AG09309 (cell line): ENCODE measurements at regions not wholly inside any gene's neighbourhood (a gene's known extent, or its start where the extent isn't known, plus 50 kb on each side); places are given as distances from the start of the nearest gene placed in this dataset.
"Not testable (repeated sequence)": the region's sequence is repeated elsewhere in the genome, so short reads cannot be mapped to it uniquely, and the experiment has no call there.

Source experiments
- DNase-seq: peaks from one replicate; pipeline ENCODE4 v3.0.0-alpha.2; 2010; ENCODE audit warnings: low read depth
- H3K4me3 ChIP-seq: 2 replicates; pipeline ENCODE4 v1.5.1; 2011; ENCODE audit warnings: mild to moderate bottlenecking, low read depth, low read length, moderate library complexity; ENCODE audit not compliant: control insufficient read depth
- TF ChIP-seq, protein P1 (sequence below): IDR thresholded peaks from 2 replicates; pipeline ENCODE4 v1.5.1; 2011; ENCODE audit warnings: mild to moderate bottlenecking, low read depth, low read length, inconsistent platforms; ENCODE audit not compliant: insufficient read depth, control insufficient read depth; ENCODE audit errors: missing control alignments

DNA sequence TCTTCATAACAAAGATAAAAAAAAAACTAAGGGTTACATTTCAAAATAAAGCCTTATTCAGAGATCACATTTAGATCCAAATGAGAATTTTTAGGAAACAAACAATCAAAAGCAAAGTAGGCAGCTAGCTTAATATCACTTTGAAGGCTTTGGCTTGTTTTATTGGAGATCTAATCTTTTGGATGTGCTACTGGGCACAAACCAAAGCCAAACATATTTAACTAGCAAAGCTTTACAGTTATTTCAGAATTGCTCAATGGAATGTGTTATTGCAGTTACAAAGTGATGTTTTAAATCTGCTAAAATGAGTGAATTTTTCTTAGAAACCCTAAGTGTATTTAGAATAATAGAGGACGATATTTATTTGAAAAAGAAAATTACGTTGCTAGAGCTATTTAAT is 114.7 kb upstream of the KLHL1 start:
- no peak for DNase-seq
- H3K4me3 ChIP-seq = no peak overlapping the region
- TF ChIP-seq, protein P1, sequence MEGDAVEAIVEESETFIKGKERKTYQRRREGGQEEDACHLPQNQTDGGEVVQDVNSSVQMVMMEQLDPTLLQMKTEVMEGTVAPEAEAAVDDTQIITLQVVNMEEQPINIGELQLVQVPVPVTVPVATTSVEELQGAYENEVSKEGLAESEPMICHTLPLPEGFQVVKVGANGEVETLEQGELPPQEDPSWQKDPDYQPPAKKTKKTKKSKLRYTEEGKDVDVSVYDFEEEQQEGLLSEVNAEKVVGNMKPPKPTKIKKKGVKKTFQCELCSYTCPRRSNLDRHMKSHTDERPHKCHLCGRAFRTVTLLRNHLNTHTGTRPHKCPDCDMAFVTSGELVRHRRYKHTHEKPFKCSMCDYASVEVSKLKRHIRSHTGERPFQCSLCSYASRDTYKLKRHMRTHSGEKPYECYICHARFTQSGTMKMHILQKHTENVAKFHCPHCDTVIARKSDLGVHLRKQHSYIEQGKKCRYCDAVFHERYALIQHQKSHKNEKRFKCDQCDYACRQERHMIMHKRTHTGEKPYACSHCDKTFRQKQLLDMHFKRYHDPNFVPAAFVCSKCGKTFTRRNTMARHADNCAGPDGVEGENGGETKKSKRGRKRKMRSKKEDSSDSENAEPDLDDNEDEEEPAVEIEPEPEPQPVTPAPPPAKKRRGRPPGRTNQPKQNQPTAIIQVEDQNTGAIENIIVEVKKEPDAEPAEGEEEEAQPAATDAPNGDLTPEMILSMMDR = no peak

DNA sequence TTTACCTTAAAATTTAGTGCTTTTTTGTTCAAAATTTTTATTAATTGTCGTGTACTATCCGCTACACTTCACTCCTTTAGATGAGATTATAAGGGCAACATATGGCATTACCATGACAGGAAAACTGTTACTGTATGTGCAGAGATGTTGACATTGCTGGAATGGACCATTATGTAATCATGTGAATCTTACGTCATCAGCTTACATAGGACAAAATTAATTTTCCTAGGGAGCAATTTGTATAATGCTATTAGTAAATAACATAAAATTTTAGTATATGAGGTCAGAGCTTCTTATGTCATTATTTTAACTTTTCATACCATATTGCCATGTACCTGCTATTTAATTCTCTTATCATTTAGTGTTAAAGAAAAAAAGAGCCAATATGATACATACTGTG is 110.4 kb upstream of the KLHL1 start:
- H3K4me3 ChIP-seq = no peak overlapping the region
- TF ChIP-seq, protein P1 = no peak
- no peak for DNase-seq

DNA sequence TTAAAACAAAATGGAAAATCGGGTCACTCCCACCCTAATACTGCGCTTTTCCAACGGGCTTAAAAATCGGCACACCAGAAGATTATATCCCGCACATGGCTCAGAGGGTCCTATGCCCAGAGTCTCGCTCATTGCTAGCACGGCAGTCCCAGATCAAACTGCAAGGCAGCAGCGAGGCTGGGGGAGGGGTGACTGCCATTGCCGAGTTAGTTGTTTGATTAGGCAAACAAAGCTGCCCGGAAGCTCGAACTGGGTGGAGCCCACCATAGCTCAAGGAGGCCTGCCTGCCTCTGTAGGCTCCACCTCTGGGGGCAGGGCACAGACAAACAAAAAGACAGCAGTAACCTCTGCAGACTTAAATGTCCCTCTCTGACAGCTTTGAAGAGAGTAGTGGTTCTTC is 100.7 kb upstream of the KLHL1 start:
- DNase-seq, H3K4me3 ChIP-seq: not testable (repeated sequence)

DNA sequence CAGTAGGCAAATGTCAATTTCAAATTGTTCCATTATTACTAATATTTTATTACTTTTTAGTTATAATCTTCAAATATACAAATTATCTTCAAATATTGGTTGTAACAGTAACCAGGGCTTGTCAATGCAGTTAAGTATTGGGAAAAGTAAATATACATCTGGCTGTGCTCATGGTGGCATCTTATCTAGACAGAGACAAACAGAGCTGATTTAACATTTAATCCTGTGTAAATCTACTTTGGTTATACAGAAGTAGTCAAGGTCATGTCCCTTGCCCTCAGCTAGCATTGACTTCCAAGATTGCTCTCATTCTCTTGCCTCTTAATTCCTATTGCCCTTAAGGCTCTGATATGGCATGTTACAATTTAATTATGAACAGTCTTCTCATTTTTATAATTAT is 98.4 kb upstream of the KLHL1 start:
- no peak for DNase-seq
- TF ChIP-seq, protein P1 = no peak
- H3K4me3 ChIP-seq = no peak overlapping the region

DNA sequence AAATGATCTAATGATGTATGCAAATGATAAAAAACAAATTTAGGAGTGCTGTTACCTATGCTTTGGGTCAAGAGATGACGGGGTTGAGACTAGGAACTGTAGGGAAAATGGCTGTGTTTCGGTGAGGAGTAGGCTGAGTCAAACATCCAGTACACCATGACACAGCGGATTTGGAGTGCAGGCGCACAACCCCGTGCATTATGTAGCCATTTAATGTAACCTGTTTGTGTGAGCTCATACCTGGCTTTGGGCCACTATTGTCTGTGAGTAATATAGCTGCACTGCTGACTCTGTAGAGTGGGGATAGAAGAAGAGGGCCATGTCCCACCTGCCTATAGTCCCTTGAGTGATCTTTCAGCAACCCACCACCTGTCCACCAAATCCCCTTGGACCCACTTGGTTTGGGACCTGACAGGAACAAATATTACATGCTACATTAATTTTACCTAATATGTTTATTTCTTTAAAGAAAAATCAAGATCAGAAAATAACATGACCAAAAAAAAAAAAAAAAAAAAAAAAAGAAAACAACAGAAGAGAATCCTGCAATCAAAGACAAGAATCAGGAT is 95.5 kb upstream of the KLHL1 start:
- no peak overlapping the region for H3K4me3 ChIP-seq
- no peak for DNase-seq
- TF ChIP-seq, protein P1 = no peak

DNA sequence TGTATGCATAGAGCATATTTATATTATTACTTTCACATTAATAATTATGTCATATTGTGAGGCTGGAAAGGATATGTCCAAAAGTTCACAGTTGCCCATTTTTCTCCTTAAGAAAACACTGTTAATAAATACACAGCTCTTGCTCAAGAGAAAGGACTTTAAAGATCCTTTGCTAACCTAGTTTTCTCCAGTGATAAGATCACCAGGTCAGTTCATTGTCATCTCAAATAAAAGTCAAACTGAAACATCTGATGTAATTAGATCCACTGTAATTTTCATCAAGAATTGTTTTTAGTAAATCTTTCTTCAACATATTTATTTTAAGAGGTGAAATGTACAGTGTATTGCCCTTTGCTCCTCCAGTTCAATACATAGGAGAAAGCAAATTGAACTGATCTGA is 82.8 kb upstream of the KLHL1 start:
- TF ChIP-seq, protein P1 = no peak
- no peak overlapping the region for H3K4me3 ChIP-seq

DNA sequence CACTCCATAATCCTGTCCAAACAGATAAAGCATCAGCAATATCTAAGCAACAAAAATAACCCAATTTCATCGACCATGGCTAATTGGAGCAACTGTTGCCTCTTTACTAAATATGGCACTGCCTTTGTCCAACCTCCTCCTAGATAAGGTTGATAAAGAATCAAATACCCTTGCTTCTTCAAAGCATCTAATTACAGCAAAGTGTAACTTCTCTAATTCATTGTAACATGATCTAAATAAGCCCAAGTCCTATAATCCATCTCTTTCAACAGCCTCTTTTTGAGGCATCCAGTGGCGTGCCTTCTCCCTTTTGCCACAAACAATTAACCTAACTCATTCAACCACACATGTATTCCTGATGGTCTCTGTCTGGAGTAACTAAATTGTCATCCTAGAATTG is 81.7 kb upstream of the KLHL1 start:
- no peak overlapping the region for H3K4me3 ChIP-seq
- TF ChIP-seq, protein P1 = no peak
- no peak for DNase-seq

More for the DNA sequence above, 82.8 kb upstream of the KLHL1 start:
- DNase-seq = no peak
